Frontal cortex (tissue), 3 donors: ENCODE measurements at regions not wholly inside any gene's neighbourhood (a gene's known extent, or its start where the extent isn't known, plus 50 kb on each side); places are given as distances from the start of the nearest gene placed in this dataset.
"Not testable (repeated sequence)": the region's sequence is repeated elsewhere in the genome, so short reads cannot be mapped to it uniquely, and the experiment has no call there.

Experiments
- DNase-seq, 2 donors: peaks; one replicate each; pipeline ENCODE4 v3.0.0; 2012; ENCODE audit warnings: low spot score in 2 of 2
- FAIRE-seq: peaks from 2 replicates; lab custom pipeline; 2012; peaks lifted over from hg19 to GRCh38; lab: Jason Lieb, UNC
- donor health status: control.
- donor health status: control.
- donor health status: control.

- DNase-seq (no peak), FAIRE-seq (no peak)
These were observed 629.6 kb downstream of the SLC16A7 start for GRCh38 chr12:60225216-60226000.

GRCh38 chr12:60227916-60228315 lies 632.1 kb downstream of the SLC16A7 start:
- FAIRE-seq (no peak), DNase-seq (no peak)

- DNase-seq (no peak), FAIRE-seq (no peak)
These were observed 634.2 kb downstream of the SLC16A7 start for GRCh38 chr12:60230056-60230455.

GRCh38 chr12:60231303-60231702 lies 635.5 kb downstream of the SLC16A7 start:
- DNase-seq = no peak
- no peak for FAIRE-seq

- FAIRE-seq = no peak
These were observed 636.4 kb downstream of the SLC16A7 start for GRCh38 chr12:60231976-60232907.

GRCh38 chr12:60234611-60235195 lies 638.9 kb downstream of the SLC16A7 start:
- FAIRE-seq, DNase-seq: not testable (repeated sequence)

More at GRCh38 chr12:60231976-60232907, 636.4 kb downstream of the SLC16A7 start:
- no peak for DNase-seq

GRCh38 chr12:60235261-60235660 lies 639.4 kb downstream of the SLC16A7 start:
- DNase-seq (no peak), FAIRE-seq (no peak)

- DNase-seq, FAIRE-seq: not testable (repeated sequence)
These were observed 640.6 kb downstream of the SLC16A7 start for GRCh38 chr12:60236416-60236815.

- no peak for FAIRE-seq
These were observed 645.1 kb downstream of the SLC16A7 start for GRCh38 chr12:60240891-60241290.

GRCh38 chr12:60251091-60251490 lies 655.3 kb downstream of the SLC16A7 start:
- no peak for DNase-seq
- FAIRE-seq = no peak

More at GRCh38 chr12:60240891-60241290, 645.1 kb downstream of the SLC16A7 start:
- no peak for DNase-seq

GRCh38 chr12:60252359-60253096 lies 656.7 kb downstream of the SLC16A7 start:
- FAIRE-seq (no peak), DNase-seq (no peak)

- no peak for DNase-seq
- no peak for FAIRE-seq
These were observed 659.2 kb downstream of the SLC16A7 start for GRCh38 chr12:60255044-60255443.

- FAIRE-seq = no peak
- DNase-seq = no peak
These were observed 661.2 kb downstream of the SLC16A7 start for GRCh38 chr12:60257063-60257462.

GRCh38 chr12:60259225-60259624 lies 663.4 kb downstream of the SLC16A7 start:
- DNase-seq = no peak
- no peak for FAIRE-seq

GRCh38 chr12:60262378-60262777 lies 666.5 kb downstream of the SLC16A7 start:
- DNase-seq (no peak), FAIRE-seq (no peak)

- FAIRE-seq (no peak), DNase-seq (no peak)
These were observed 667.3 kb downstream of the SLC16A7 start for GRCh38 chr12:60263161-60263560.

GRCh38 chr12:60263836-60264493 lies 668.1 kb downstream of the SLC16A7 start:
- FAIRE-seq (no peak), DNase-seq (no peak)

GRCh38 chr12:60265741-60266140 lies 669.9 kb downstream of the SLC16A7 start:
- no peak for FAIRE-seq

GRCh38 chr12:60266381-60266852 lies 670.6 kb downstream of the SLC16A7 start:
- DNase-seq (no peak), FAIRE-seq (no peak)

More at GRCh38 chr12:60265741-60266140, 669.9 kb downstream of the SLC16A7 start:
- DNase-seq = no peak
